Heart left ventricle (tissue), 13 donors: ENCODE measurements at regions not wholly inside any gene's neighbourhood (a gene's known extent, or its start where the extent isn't known, plus 50 kb on each side); places are given as distances from the start of the nearest gene placed in this dataset.

Source experiments
- CTCF ChIP-seq, 12 donors: fragments of 200-600 bp; sonication (generic) in 4 of 12; IDR thresholded peaks; one replicate each; pipeline versions ENCODE4 v1.5.0 to v1.8.0; 2018 to 2022; ENCODE audit warnings: antibody characterized with exemption in 12 of 12, mild to moderate bottlenecking in 5 of 12
- POLR2A ChIP-seq, 2 donors: fragments of 450-650 bp; IDR thresholded peaks; one replicate each; pipeline ENCODE4 v1.6.1; 2017; ENCODE audit warnings: antibody characterized with exemption in 2 of 2, mild to moderate bottlenecking in 2 of 2, moderate library complexity in 2 of 2
- donor health status: ischemic (EF 13 %, LVEDD 7.1; RV severe dilation, severe dysfunction).
- donor health status: DM: no; HTN: yes; CAD: no.
- donor health status: DM: no; HTN: no; CAD: no.
- donor health status: ischemic (EF 25% LVEDD 6.9; RV normal size, moderate dysfunction).
- donor health status: ischemic (EF 25% LVEDD 5.7; RV mildly dilated, moderate dysfunction).
- donor health status: ischemic (EF 35%, LVEDD 5.7; RV mildly dilated, moderate dysfunction).
- donor health status: nonischemic (EF 11% LVEDD 7.7; RV severe dilation, severe dysfunction).
- donor health status: DM: yes; HTN: yes; CAD: no.
- donor health status: PGD.
- donor health status: ischemic (EF 29% LVEDD 5.4; RV normal size, mild dysfunction).
- donor health status: nonischemic (EF 23%, LVEDD 6.1; RV moderate dilation, normal function).

- no peak for TF ChIP-seq CTCF (IDR thresholded peaks at IDR 0.05)
- TF ChIP-seq POLR2A (IDR thresholded peaks at IDR 0.05): no peak
Measured at GRCh38 chr9:107705521-107705920, 216.0 kb upstream of the KLF4 start.
